ENCODE measurements at regions not wholly inside any gene's neighbourhood (a gene's known extent, or its start where the extent isn't known, plus 50 kb on each side); places are given as distances from the start of the nearest gene placed in this dataset.
"Not testable (repeated sequence)": the region's sequence is repeated elsewhere in the genome, so short reads cannot be mapped to it uniquely, and the experiment has no call there.

- no peak for DNase-seq (ENCODE audit: low read depth in 2 of 2)
Measured at GRCh38 chr7:130789436-130789835, 55.4 kb upstream of the KLF14 start.

GRCh38 chr7:130791746-130792145, 57.7 kb upstream of the KLF14 start:
- DNase-seq (ENCODE audit: low read depth in 2 of 2), result no peak

- no peak for DNase-seq (ENCODE audit: low read depth in 2 of 2)
Measured at GRCh38 chr7:130793855-130794618, 60.0 kb upstream of the KLF14 start.

GRCh38 chr7:130794619-130794922, 60.6 kb upstream of the KLF14 start:
- no peak for DNase-seq (ENCODE audit: low read depth in 2 of 2)

- DNase-seq (ENCODE audit: low read depth in 2 of 2), result not testable (repeated sequence)
Measured at GRCh38 chr7:130796425-130796824, 62.4 kb upstream of the KLF14 start.

GRCh38 chr7:130803127-130803526, 69.1 kb upstream of the KLF14 start:
- no peak for DNase-seq (ENCODE audit: low read depth in 2 of 2)

GRCh38 chr7:130804220-130804619, 70.2 kb upstream of the KLF14 start:
- no peak for DNase-seq (ENCODE audit: low read depth in 2 of 2)

GRCh38 chr7:130812819-130813218, 78.8 kb upstream of the KLF14 start:
- DNase-seq (ENCODE audit: low read depth in 2 of 2), result not testable (repeated sequence)

- DNase-seq (ENCODE audit: low read depth in 2 of 2), result no peak
Measured at GRCh38 chr7:130814778-130815335, 80.8 kb upstream of the KLF14 start.

- no peak for DNase-seq (ENCODE audit: low read depth in 2 of 2)
Measured at GRCh38 chr7:130818056-130818455, 84.0 kb upstream of the KLF14 start.

GRCh38 chr7:130821864-130822263, 87.9 kb upstream of the KLF14 start:
- no peak for DNase-seq (ENCODE audit: low read depth in 2 of 2)

GRCh38 chr7:130822642-130823041, 88.6 kb upstream of the KLF14 start:
- DNase-seq (ENCODE audit: low read depth in 2 of 2), result no peak

GRCh38 chr7:130823060-130823459, 89.1 kb upstream of the KLF14 start:
- no peak for DNase-seq (ENCODE audit: low read depth in 2 of 2)

GRCh38 chr7:130825819-130826218, 91.8 kb upstream of the KLF14 start:
- no peak for DNase-seq (ENCODE audit: low read depth in 2 of 2)

GRCh38 chr7:130829415-130829814, 95.4 kb upstream of the KLF14 start:
- DNase-seq (ENCODE audit: low read depth in 2 of 2), result no peak

- no peak for DNase-seq (ENCODE audit: low read depth in 2 of 2)
Measured at GRCh38 chr7:130831322-130831721, 97.3 kb upstream of the KLF14 start.

- no peak for DNase-seq (ENCODE audit: low read depth in 2 of 2)
Measured at GRCh38 chr7:130831817-130832481, 97.9 kb upstream of the KLF14 start.

- DNase-seq (ENCODE audit: low read depth in 2 of 2), result no peak
Measured at GRCh38 chr7:130838738-130839137, 104.7 kb upstream of the KLF14 start.

GRCh38 chr7:130840599-130840998, 106.6 kb upstream of the KLF14 start:
- DNase-seq (ENCODE audit: low read depth in 2 of 2), result no peak

GRCh38 chr7:130841416-130841815, 107.4 kb upstream of the KLF14 start:
- DNase-seq (ENCODE audit: low read depth in 2 of 2), result no peak

GRCh38 chr7:130843703-130844102, 109.7 kb upstream of the KLF14 start:
- DNase-seq (ENCODE audit: low read depth in 2 of 2), result no peak

- DNase-seq (ENCODE audit: low read depth in 2 of 2), result no peak
Measured at GRCh38 chr7:130844811-130845580, 111.0 kb upstream of the KLF14 start.
